ENCODE measurements at regions not wholly inside any gene's neighbourhood (a gene's known extent, or its start where the extent isn't known, plus 50 kb on each side); places are given as distances from the start of the nearest gene placed in this dataset.

DNA sequence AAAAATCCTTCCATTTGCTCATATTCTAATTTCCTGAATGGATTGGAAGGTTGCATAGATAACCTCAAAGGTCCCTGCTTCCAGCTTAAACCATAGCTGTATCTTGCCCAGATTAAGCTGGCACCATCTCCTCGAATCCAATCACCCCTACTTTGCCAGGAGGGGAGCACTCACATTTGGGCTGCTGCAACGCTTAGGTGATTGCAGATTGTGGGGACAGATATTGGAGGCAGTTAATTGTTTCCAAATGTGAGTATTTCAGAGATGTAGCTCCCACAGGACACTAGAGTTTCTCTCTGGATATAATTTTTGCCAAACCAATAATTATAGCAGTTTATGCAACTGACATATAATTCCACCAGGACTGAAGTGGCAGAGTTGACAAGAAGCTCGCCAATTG, 53.5 kb upstream of the ACSL1 start:
- DNase-seq (ENCODE audit: low spot score), result no peak
- TF ChIP-seq, protein P1, sequence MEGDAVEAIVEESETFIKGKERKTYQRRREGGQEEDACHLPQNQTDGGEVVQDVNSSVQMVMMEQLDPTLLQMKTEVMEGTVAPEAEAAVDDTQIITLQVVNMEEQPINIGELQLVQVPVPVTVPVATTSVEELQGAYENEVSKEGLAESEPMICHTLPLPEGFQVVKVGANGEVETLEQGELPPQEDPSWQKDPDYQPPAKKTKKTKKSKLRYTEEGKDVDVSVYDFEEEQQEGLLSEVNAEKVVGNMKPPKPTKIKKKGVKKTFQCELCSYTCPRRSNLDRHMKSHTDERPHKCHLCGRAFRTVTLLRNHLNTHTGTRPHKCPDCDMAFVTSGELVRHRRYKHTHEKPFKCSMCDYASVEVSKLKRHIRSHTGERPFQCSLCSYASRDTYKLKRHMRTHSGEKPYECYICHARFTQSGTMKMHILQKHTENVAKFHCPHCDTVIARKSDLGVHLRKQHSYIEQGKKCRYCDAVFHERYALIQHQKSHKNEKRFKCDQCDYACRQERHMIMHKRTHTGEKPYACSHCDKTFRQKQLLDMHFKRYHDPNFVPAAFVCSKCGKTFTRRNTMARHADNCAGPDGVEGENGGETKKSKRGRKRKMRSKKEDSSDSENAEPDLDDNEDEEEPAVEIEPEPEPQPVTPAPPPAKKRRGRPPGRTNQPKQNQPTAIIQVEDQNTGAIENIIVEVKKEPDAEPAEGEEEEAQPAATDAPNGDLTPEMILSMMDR (conservative IDR thresholded peaks at IDR 0.05; ENCODE audit: low read depth), result no peak
- ChIA-PET CTCF (no interaction called here), POLR2A (ENCODE audit: low non-redundant PET) (no interaction called here)
- H3K27ac ChIP-seq, result no peak overlapping the region

DNA sequence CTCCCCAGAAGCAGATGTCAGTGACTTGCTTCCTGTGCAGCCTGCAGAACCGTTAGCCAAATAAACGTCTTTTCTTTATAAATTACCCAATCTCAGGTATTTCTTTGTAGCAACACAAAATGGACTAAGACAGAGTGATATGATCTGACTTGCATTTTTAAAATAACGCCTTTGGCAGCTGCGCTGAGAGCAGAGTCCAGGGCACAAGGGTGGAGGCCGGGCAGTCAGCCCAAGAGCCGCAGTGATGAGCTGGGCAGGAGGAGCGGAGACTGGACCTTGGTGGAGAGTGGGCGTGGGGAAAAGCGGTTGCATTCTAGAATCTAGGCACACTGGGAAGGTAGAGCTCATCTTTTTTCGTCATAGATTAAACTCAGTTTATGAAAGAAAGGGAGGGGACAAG, 56.5 kb upstream of the ACSL1 start:
- TF ChIP-seq, protein P1 (conservative IDR thresholded peaks at IDR 0.05; ENCODE audit: low read depth), result no peak
- ChIA-PET CTCF (interaction anchor here (0.6 to 0.7 kb wide), 2 partner anchors 12 to 332 kb away, joined by 3 to 5 read pairs; no protein-coding TSS in a partner anchor), POLR2A (ENCODE audit: low non-redundant PET) (no interaction called here)
- no peak for DNase-seq (ENCODE audit: low spot score)
- H3K27ac ChIP-seq, result no peak overlapping the region

DNA sequence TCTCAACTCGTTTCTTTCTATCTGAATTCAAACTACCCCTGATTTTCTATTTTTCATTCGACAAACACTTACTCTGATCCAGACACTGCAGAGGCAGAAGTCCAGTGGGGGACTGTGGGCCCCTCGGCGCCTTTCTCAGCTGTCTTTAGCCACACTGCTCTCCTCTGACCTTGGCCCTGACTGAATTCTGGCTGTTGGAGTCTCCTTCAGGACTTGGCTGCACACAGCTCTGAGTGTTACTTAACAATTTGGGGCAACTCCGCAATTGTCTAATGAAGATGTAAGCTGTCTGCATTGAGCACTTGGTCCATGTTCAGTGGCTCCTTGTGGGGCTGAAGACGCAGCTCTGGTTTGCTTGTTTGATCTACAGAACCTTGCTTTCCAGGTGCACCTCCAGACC, 57.3 kb upstream of the ACSL1 start:
- no peak for DNase-seq (ENCODE audit: low spot score)
- TF ChIP-seq, protein P1 (conservative IDR thresholded peaks at IDR 0.05; ENCODE audit: low read depth), result no peak
- H3K27ac ChIP-seq, result no peak overlapping the region
- ChIA-PET CTCF (interaction anchor here (0.6 kb wide), 1 partner anchor 333 kb away, joined by 5 read pairs; no protein-coding TSS in a partner anchor), POLR2A (ENCODE audit: low non-redundant PET) (no interaction called here)

DNA sequence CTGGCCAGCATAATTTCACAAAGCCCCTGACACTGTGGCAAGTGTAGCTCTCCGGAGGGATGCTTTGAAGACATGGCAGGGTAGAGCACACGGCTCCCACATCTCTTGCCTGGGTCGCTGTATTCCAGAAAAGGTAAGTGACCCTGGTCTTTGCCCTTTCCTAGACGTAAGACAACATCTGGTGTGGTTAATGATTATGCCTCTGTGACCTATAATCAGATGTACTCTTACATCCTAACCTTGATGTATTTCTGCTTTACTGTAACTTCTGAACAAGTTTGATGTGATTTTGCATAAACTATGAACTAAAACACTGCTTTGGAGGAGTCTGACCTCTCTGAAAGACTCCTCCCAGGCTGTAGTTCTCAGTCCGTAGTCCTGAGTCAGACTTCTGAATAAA, 59.1 kb upstream of the ACSL1 start:
- no peak overlapping the region for H3K27ac ChIP-seq
- POLR2A ChIA-PET (ENCODE audit: low non-redundant PET), result no interaction called here
- CTCF ChIA-PET, result no interaction called here
- TF ChIP-seq, protein P1 (conservative IDR thresholded peaks at IDR 0.05; ENCODE audit: low read depth), result no peak
- DNase-seq (ENCODE audit: low spot score), result no peak

DNA sequence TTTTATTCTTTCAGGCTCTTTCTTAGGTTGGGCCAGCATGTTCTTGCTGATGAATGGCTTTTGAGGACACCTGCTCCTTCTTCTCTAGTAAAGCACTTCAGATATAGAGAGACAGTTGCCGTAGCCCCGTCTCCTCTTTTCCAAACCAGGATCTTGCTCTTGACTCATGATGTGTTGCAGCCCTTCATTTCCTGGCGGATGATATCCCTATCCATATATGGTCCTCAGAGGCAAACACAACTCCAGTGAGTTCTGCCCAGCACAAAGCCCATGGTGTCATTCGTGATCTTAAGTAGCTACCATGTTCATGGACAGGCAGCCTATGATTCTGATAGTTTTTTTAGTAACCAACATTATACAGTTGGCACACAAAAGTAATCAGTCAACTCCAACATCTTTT, 59.8 kb upstream of the ACSL1 start:
- DNase-seq (ENCODE audit: low spot score), result no peak
- TF ChIP-seq, protein P1 (conservative IDR thresholded peaks at IDR 0.05; ENCODE audit: low read depth), result no peak
- CTCF ChIA-PET, result no interaction called here
- POLR2A ChIA-PET (ENCODE audit: low non-redundant PET), result no interaction called here
- H3K27ac ChIP-seq, result no peak overlapping the region

DNA sequence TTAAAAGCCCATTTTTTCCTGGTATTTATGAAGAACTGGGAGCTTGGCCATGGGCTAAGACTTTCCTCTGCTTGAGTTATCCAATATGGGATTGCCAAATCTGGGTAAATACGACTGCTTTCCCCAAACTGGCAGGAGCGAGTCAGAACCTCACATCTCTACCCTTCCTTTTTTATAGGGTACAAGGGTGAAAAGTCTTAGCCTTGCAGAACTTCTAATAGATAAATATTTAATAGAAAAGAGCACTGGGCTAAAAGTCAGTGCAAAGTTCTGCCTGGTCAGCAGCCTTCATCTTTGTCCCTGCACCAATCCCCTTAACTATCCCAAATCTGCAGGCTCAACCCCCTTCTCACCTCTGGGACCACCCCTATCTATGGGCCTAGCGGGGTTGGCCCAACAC, 61.6 kb upstream of the ACSL1 start:
- CTCF ChIA-PET, result no interaction called here
- H3K27ac ChIP-seq, result no peak overlapping the region
- DNase-seq (ENCODE audit: low spot score), result no peak
- TF ChIP-seq, protein P1 (conservative IDR thresholded peaks at IDR 0.05; ENCODE audit: low read depth), result no peak
- POLR2A ChIA-PET (ENCODE audit: low non-redundant PET), result no interaction called here

DNA sequence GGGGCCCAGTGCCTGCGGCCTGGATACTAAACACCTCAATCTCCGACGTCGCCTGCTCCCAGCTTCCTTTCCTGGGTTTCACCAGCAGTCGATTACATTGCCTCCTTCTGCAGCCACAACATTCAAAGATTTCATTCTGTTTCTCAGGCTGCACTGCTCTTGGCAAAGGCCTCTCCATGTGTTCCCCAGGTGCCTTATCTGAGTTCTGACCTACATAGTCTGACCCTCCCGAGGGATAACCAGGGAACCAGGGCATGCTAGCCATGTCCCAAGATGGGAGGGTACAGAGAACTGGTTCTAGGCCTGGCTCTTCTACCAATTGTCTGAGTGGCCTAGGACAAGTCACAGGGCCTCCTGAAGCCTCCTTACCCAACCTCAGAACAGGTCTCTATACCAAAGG, 62.2 kb upstream of the ACSL1 start:
- POLR2A ChIA-PET (ENCODE audit: low non-redundant PET), result no interaction called here
- TF ChIP-seq, protein P1 (conservative IDR thresholded peaks at IDR 0.05; ENCODE audit: low read depth), result no peak
- DNase-seq (ENCODE audit: low spot score), result no peak

More for the DNA sequence above, 62.2 kb upstream of the ACSL1 start:
- no peak overlapping the region for H3K27ac ChIP-seq
- CTCF ChIA-PET, result no interaction called here
